Neural cell (in vitro differentiated cells): ENCODE measurements at regions not wholly inside any gene's neighbourhood (a gene's known extent, or its start where the extent isn't known, plus 50 kb on each side); places are given as distances from the start of the nearest gene placed in this dataset.

Experiments used
- EZH2 ChIP-seq: fragments of 200-600, 300-800 bp; shearing (Covaris generic), sonication (generic); IDR thresholded peaks from 2 replicates; pipeline ENCODE4 v1.6.1; 2014; ENCODE audit warnings: antibody characterized with exemption, low read length, borderline replicate concordance, mild to moderate bottlenecking; ENCODE audit not compliant: insufficient read depth, poor library complexity, severe bottlenecking
- MXI1 ChIP-seq: fragments of 450-650 bp; conservative IDR thresholded peaks from 2 replicates; pipeline ENCODE4 v1.6.1; 2014; ENCODE audit warnings: antibody characterized with exemption, mild to moderate bottlenecking; ENCODE audit not compliant: poor library complexity, severe bottlenecking
- POLR2AphosphoS5 ChIP-seq: IDR thresholded peaks from 2 replicates; pipeline ENCODE4 v1.6.1; 2012
- RAD21 ChIP-seq: fragments of 450-650 bp; conservative IDR thresholded peaks from 2 replicates; pipeline ENCODE4 v1.6.1; 2014; ENCODE audit warnings: antibody characterized with exemption, mild to moderate bottlenecking, moderate library complexity
- SMC3 ChIP-seq: fragments of 450-650 bp; conservative IDR thresholded peaks from 2 replicates; pipeline ENCODE4 v1.6.1; 2014; ENCODE audit warnings: antibody characterized with exemption, mild to moderate bottlenecking, moderate library complexity; ENCODE audit not compliant: poor library complexity
- TAF1 ChIP-seq: IDR thresholded peaks from 2 replicates; pipeline ENCODE4 v1.6.1; 2012; ENCODE audit warnings: low read depth
- TF ChIP-seq, protein P1 (sequence below): fragments of 450-650 bp; IDR thresholded peaks from 2 replicates; pipeline ENCODE4 v1.5.1; 2014; ENCODE audit warnings: antibody characterized with exemption, mild to moderate bottlenecking, moderate library complexity; ENCODE audit not compliant: poor library complexity, severe bottlenecking

DNA sequence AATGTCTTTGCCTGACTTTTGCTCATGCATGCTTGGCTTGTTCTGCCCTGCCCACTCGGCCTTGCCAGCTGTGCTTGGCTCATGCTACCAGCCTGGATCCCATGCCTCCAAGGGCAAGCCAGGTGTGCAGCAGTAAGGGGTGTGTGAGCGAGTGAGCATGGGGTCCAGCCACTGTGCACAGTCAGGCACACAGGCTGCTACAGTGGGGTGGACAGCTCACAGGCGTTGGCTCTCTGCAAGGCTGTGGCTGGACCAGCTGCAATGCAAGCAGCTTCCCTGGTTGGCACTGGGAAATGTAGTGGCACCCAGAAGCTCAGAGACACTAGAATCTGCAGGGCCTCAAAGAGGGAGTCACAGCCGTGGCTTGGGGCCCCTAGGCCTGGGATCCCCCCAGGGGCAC is 529.7 kb downstream of the DSC3 start:
- TF ChIP-seq TAF1 (no peak), RAD21 (no peak), MXI1 (no peak), SMC3 (no peak), POLR2AphosphoS5 (no peak), EZH2 (no peak)
- TF ChIP-seq, protein P1, sequence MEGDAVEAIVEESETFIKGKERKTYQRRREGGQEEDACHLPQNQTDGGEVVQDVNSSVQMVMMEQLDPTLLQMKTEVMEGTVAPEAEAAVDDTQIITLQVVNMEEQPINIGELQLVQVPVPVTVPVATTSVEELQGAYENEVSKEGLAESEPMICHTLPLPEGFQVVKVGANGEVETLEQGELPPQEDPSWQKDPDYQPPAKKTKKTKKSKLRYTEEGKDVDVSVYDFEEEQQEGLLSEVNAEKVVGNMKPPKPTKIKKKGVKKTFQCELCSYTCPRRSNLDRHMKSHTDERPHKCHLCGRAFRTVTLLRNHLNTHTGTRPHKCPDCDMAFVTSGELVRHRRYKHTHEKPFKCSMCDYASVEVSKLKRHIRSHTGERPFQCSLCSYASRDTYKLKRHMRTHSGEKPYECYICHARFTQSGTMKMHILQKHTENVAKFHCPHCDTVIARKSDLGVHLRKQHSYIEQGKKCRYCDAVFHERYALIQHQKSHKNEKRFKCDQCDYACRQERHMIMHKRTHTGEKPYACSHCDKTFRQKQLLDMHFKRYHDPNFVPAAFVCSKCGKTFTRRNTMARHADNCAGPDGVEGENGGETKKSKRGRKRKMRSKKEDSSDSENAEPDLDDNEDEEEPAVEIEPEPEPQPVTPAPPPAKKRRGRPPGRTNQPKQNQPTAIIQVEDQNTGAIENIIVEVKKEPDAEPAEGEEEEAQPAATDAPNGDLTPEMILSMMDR: no peak
